Activated CD8-positive, alpha-beta memory T cell treated with anti-CD3 and anti-CD28 coated beads, Interleukin-2, amount 50 U/mL, for 1 hour (primary cell): ENCODE measurements at regions not wholly inside any gene's neighbourhood (a gene's known extent, or its start where the extent isn't known, plus 50 kb on each side); places are given as distances from the start of the nearest gene placed in this dataset.
"Not testable (repeated sequence)": the region's sequence is repeated elsewhere in the genome, so short reads cannot be mapped to it uniquely, and the experiment has no call there.

Experiments used
- DNase-seq: peaks from one replicate; pipeline ENCODE4 v3.0.0-alpha.2; 2020; ENCODE audit errors: extremely low read depth

DNA sequence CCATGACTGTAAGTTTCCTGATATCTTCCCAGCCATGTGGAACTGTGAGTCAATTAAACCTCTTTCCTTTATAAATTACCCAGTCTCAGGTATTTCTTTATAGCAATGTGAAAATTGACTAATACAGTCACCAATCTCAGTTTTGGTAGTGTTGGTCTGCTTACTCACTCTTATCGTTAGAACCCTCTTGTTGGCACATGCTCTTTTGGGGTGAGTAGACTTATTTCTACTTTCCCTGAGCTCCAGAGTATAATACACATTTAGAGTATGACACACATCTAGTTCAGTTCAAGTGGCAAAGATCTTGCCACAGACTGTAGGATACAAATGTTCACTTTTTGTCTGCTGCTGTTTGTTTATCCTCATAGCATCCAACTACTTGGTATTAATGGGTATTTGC, 347.5 kb upstream of the CELF4 start:
- no peak for DNase-seq

DNA sequence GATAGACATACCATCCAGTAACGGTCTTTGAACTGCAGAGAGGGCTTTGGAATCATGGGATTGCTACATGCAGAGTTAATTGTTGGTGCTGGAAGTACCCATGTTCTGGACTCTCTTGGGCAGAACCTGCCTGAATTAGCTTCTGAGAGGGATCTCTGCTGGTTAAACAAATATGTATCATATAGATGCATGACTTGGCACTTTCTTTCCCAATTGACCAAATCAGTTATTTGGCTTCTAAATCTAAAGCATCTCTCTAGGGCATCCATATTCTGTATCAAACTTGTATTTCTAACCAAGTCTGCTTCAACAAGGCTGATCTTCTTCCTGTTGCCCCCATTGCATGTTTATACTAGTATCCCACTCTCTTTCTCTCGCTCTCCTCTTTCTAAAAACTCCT, 336.7 kb upstream of the CELF4 start:
- DNase-seq: no peak

DNA sequence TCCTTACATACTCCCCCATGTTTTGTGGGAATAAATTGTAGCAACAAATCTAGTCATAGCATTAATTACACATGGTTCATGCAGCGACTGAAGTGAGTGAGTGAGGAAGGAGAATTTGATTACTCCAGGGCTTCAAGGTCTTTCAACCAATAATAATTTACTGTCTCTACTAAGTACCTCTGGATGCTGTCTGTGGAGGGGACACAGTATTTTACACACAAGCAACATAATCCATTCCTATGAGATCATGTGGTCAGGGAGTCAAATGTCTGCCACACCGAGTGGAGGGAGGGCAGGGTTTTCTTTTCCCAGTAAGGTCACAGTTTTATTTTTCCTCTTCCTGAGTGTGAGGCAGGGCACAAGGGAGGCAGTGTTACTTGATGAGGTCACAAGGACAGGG, 334.7 kb upstream of the CELF4 start:
- DNase-seq: no peak

DNA sequence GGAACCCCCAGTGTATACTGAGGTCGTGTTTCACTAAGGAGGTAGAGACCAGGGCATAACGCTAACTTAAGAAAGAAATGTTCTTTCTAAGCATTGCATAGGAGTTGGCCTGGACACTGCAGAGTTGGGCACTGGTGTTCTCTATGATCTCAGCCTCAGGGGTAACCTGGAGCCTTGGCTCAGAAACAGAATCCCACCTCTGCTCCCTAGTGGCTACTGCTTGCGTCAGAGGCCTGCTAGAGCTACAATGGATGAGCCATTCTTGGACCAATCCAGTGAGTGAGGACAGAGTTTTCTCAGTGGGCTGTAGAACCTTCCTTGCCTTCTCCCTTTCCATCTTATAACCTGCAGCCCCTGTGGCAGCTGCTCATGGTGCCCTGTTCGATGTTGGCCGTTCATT, 324.4 kb upstream of the CELF4 start:
- no peak for DNase-seq

DNA sequence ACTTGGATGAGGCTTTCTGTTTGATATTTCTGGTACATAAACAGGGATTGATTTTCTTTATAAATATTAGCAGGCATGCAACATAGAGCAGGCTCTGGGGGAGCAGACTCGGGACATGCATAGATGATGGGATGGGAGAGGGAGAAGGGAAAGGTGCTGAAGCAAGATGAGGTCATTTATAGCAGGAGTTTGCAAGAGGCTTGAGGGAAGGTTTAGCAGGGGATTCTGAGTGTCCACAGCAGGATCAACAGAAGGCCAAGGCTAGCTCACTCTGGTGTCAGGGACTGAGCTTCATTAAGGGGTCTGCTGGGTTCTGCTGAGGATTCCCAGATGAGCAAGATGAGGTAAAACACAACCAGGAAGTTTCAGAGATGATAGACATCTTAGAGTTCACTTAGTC, 309.1 kb upstream of the CELF4 start:
- DNase-seq: no peak

DNA sequence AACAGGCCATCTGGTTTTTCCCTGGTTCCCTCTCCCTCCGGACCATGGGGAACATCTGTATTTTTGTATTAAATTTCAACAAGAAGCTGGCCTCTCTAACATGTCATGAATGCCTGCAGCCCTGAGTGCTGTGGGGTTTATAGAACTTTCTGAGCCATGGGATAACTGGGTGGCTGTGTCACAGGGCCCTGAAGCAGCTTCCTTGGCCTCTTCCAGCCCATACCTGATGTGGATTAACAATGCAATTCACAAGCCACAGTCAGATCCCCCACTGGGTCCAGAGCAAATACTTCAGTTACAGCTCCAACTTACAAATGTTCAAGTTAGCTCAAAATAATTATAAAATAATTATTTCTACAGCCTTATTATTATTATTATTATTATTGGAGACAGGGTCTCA, 307.8 kb upstream of the CELF4 start:
- no peak for DNase-seq

DNA sequence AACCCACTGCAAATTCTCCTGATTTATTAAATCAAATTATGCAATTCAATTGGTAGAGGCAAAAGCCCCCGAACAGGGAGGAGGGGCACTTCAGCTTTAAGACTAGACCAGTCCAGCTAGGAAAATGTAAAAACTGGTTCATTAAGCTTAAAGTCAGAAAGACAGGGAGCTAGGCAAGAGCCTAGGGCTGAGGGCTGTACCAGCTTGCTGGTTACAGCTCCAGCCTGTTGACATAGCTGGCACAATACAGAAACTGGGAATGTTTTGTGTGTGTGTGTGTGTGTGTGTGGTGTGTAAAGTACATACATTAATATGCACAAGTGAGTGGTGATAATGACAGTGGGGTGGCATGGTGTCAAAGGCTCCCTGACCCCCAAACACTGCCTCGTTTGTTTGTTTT, 307.0 kb upstream of the CELF4 start:
- no peak for DNase-seq

DNA sequence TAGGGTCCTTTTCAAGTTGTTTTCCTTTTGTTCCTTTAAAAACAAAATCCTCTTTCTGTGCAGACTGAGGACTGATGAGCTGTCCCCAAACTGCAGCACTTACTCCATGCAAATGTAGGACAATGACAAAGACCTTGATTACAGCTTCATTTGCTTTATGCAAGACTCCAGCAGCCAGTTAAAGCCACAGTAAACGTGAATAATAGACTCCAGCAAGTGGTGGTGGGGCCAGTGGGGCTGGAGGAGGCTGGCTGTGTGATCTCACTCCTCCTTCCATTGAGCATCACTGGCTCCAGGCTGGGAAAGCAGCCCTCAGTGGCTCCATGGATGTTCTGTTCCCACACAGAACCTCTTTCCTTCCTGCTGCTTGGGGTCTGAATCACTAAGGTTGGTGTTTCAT, 306.0 kb upstream of the CELF4 start:
- DNase-seq: no peak

DNA sequence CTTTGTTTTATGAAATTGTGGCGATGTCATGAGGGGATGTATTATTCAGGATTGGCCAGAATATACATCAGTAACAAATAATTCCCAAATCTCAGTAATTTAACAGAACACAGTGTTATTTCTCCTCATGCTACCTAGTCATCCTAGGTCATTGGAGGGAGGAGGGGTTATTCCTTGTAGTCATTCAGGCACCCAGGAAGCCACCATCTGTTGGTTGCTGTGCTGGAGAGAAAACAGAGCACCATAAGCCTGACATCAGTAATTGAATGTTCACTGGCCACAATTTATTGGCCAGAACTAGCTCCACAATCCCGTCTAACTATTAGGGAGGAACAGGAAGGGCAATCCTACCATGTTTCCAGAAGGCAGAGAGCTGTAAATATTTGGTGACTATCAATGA, 303.5 kb upstream of the CELF4 start:
- no peak for DNase-seq

DNA sequence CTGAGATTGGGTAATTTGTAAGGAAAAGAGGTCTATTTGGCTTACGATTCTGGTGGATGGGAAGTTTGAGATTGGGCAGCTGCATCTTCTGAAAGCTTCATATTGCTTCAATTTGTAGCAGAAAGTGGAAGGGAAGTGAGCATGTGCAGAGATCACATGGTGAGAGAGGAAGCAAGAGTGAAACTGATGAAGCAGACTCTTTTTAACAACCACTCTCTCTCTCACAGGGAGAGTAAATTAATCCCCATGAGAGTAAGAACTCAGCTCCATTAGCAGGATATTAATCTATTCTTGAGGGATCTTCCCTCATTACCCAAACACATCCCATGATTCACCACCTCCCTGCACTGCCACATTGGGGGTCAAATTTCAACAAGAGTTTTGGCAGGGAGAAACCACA, 298.5 kb upstream of the CELF4 start:
- no peak for DNase-seq

DNA sequence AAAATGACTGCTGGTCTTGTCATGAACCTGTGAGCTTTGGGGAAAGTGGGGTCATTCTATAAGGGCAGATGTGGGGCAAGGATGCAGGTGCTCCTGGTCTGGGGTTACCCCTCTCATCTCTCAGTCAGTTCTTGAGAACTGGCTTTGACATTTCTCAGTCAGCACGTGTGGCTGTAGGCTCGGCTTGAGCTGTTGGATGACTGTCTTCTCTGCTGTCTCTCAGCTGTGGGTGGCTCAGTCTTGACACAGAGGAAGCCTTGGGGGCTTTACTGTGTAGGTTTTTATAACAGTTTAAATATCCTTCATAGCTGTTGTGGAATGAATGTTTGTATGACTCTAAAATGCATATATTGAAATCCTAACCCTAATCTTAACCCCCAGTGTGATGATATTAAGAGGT, 296.4 kb upstream of the CELF4 start:
- no peak for DNase-seq

DNA sequence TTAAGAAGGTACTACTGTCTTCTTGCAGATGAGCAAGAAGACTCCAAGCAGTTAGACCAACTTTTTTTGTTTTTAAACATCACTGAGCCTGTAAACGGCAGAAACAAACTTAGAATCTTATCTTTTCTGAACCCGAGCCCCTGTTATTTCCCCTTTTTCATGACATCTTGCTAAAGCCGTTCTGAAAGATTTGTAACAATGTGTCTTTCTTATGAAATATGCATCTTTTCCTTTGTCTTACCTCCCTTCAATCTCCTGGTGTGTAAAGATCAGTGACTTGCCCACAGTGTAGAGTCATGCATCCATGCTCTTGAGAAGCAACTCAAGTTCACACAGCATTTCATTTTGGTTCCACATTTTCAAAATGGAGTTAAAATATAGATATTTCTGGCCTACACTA, 288.8 kb upstream of the CELF4 start:
- DNase-seq: no peak

DNA sequence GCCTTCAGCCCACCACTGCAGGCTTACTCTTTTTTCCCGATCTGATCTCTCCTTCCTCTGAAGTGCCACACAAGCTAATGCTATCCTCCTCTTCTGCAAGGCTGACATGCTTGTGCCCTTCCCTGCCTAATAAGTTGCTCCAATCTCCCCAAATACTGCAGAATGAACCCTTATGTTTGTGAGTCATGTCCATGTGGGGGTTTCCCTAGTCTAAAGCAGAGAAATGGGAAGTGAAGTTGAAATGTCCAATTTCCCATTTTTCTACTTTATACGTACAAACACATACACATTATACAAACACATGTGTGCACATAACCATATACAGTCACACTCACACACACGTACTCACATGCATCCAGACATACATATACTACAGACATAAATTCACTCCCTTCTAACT, 288.1 kb upstream of the CELF4 start:
- no peak for DNase-seq

DNA sequence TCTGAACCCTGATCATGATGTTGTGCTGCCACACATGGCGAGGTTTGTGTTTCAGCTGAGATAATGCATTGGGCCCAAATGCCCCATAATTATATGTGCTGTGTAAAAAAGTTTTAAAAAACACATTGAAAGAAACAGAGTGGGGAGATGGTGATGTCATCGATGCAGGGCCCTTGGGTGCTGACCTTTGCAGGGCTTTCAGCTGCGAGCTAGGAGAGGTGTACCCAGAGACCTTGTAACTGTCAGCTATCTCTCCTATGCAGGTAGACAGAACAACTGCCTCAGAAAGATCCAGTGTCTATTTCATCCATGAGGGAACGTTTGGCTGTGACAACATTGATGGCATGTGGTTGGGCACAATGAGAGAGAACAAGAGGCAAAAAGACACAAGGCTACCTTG, 286.9 kb upstream of the CELF4 start:
- DNase-seq: no peak

DNA sequence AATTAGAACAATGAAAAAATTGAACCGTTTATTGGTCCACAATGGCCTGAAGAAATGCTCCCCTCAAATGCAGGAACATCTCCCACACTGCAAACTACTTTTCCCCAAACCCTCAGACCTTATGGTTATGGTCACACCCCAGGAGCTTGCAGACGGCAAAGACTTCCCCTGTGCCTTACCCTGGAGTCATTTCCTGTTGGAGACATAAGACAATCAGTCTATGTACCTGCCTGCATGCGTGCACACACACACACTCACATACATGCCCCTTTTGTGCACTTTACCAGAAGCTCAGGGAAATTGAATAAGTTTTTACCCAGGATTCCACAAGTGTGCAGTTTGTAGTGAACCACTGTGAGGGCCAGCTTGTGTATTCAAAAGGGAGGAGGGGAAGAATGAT, 281.9 kb upstream of the CELF4 start:
- DNase-seq: no peak

DNA sequence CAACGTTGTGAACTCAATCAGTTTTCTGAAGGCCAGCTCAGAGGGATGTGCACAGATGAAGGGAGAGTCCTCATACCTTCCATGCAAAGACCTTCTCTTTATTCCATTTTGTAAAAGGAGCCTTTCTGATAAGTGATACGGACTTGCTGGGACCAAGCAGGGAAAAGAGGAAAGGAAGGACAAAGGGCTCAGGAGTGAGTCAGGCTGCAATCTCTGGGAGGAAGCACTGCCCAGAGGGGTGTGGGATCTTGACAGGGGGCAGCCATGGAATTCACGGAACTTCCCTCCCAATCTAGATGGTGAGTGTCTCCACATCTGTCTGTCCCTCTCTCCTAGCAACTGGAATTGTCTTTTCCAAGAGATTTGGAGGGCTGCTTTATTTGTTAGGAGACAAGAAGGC, 281.4 kb upstream of the CELF4 start:
- no peak for DNase-seq

DNA sequence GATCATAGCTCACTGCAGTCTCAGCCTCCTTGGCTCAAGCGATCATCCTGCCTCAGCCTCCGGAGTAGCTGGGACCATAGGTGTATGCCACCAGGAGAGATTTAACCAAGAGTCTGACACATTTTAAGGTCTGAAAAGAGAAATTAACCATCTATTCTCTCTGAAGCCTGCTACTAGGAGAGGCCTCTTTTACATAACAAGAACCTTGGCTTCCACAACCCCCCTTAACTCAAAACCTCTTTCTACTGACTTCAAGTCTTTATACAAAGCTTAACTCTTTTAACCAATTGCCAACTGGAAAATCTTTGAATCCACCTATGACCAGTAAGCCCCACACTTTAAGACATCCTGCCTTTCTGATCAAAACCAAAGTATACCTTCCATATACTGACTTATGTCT, 279.9 kb upstream of the CELF4 start:
- DNase-seq: no peak

DNA sequence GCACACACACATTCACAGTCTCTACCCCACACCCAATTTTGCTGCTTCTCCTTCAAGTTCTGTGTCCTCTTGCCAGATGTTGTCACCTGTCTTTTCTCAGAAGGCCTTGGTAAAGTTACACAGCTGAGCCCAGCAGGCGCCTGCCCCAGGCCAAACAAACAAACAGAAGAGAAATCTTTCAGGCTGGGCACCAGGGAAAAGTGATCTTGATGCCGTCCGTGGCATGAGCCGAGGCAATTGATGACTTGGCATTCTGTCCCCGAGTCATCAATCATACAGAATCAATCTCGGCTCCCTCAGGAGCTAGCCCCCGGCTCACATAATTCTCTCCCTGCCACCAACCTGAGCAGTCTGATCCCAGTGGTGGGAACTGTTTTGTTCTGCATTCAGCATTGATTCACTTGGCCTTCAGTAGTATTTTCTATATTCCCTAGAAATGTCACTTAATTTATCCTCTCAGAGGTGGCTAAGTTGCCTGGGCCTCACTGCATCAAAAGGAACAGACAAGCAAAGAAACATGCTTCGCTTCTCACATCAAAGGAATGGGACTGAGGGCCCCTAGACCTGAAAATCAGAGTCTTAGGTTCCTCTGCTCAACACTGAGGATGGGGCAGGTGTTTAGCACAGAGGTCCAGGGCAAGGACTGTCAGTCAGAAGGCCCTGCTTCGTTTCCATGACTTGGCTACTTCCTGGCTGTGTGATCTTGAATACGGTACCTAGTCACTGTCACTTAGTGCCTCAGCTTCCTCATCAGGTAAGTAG, 278.8 kb upstream of the CELF4 start:
- DNase-seq: no peak

DNA sequence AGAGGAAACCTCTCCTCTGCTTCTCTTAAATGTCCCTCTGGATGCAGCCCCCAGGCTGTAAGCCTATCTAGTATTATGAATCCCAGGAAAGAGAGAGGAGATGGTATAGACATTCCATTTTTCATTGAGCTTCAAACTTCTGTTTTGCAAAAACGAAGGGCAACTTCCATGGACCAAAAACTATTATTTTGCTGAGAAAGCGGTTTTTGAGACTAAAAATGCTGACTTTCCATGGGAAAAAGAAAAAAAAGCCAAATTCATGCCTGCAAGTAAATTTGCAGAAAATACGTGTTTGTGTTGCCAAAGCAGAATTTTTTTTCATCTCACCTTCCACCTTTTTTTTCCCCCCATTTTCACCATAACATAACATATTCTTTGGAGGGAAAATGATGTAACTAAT, 272.5 kb upstream of the CELF4 start:
- no peak for DNase-seq

DNA sequence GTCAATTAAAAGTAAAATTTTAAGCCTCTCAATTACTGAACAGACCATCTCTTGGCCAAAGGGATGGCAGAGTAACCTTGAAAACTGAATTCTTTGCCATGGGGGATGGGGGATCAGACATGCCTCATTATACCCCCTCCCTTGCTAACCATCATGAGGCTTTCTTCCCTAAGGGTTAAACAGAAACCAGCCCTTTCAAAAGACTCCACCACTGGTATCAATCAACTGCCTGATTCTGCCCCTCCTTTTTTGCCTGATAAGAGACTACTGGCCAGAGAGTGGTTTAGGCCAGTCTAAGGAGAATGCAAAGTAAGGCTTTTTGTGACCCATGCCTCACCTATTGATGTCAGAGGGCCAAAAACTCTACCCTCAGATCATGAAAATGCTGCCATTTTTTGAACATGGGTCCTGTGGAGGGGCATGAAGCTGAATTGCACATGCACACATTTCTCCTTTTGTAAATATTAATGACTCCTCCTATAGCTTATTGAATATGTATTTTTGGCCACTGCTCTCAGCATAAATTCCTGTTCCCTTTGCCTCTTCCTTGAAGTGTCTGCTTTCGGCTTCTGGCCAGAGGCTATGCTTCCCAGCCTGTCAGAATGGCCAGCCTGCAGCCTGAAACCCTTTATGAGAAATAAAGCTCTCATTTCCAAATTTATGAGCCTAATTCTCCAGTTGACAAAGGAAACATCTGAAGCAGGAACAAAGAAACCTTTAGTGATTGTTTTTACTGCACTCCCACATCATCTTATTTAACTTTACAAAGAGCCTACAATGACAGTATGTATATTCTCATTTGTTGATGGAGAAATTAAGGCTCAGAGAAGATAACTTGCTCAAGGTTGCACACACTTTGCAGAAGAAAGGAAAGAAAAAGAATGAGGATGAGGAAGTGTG, 270.7 kb upstream of the CELF4 start:
- no peak for DNase-seq

DNA sequence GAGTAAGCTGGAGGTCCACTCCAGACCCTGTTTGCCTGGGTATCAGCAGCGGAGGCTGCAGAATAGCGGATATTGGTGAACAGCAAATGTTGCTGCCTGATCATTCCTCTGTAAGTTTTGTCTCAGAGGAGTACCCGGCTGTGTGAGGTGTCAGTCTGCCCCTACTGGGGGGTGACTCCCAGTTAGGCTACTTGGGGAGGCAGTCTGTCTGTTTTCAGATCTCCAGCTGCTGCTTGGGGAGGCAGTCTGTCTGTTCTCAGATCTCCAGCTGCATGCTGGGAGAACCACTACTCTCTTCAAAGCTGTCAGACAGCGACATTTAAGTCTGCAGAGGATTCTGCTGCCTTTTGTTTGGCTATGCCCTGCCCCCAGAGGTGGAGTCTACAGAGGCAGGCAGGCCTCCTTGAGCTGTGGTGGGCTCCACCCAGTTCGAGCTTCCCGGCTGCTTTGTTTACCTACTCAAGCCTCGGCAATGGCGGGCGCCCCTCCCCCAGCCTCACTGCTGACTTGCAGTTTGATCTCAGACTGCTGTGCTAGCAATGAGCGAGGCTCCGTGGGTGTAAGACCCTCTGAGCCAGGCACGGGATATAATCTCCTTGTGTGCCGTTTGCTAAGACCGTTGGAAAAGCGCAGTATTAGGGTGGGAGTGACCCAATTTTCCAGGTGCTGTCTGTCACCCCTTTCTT, 266.6 kb upstream of the CELF4 start:
- DNase-seq: not testable (repeated sequence)

DNA sequence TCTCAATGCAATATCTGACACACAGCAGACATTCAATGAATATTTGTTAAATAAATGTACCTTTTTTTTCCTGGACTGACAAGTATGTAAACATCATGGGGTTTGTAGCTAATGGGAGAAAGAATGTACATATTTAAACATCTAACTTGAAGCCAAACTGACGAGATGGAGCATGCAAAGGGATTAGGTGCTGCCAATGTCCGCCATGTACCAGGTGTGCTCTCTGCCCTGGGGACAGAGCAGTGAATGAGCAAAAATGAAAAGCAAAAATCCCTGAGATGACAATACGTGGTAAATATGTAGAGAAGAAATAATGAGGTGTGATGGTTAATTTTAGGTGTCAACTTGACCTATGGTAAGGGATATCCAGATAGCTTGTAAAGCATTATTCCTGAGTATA, 247.4 kb upstream of the CELF4 start:
- DNase-seq: no peak
